H1 (cell line): ENCODE measurements at regions not wholly inside any gene's neighbourhood (a gene's known extent, or its start where the extent isn't known, plus 50 kb on each side); places are given as distances from the start of the nearest gene placed in this dataset.

Experiments
- CTCF ChIA-PET: fragments of 300-600 bp; sonication (Branson Sonifier 250); formaldehyde crosslinking; loops from one replicate; lab custom pipeline; 2021; ENCODE audit not compliant: partially characterized antibody; lab: Charles Lee
- POLR2A ChIA-PET: fragments of 300-600 bp; sonication (Branson Sonifier 250); formaldehyde crosslinking; loops from one replicate; lab custom pipeline; 2021; ENCODE audit warnings: inconsistent platforms; ENCODE audit not compliant: partially characterized antibody; lab: Charles Lee
- DNase-seq, 2 experiments: peaks; one replicate each; pipeline versions ENCODE4 v3.0.0 to v3.0.0-alpha.2; 2010 to 2022; ENCODE audit warnings: low spot score in 2 of 2, low read depth in 1 of 2, mixed read lengths in 1 of 2
- FAIRE-seq: peaks from 2 replicates; lab custom pipeline; 2011; peaks lifted over from hg19 to GRCh38; lab: Jason Lieb, UNC
- H2AFZ ChIP-seq: 2 replicates; pipeline ENCODE4 v1.8.1; 2012; ENCODE audit warnings: low read length, inconsistent platforms
- H2AK5ac ChIP-seq: 2 replicates; pipeline ENCODE4 v1.6.1; 2013; ENCODE audit warnings: low read depth, low read length
- H2BK120ac ChIP-seq: replicated peaks from 2 replicates; pipeline ENCODE3; 2013; ENCODE audit warnings: low read depth, low read length, inconsistent platforms
- H2BK12ac ChIP-seq: 2 replicates; pipeline ENCODE4 v1.6.1; 2013; ENCODE audit warnings: low read depth, low read length
- H2BK15ac ChIP-seq: 2 replicates; pipeline ENCODE4 v1.6.1; 2013; ENCODE audit warnings: low read length
- H2BK20ac ChIP-seq: 2 replicates; pipeline ENCODE4 v1.6.1; 2013; ENCODE audit warnings: low read length
- H2BK5ac ChIP-seq: 2 replicates; pipeline ENCODE4 v1.6.1; 2013; ENCODE audit warnings: low read depth, low read length
- H3K14ac ChIP-seq: 2 replicates; pipeline ENCODE4 v1.6.1; 2013; ENCODE audit warnings: inconsistent platforms; ENCODE audit not compliant: insufficient read length
- H3K18ac ChIP-seq: 2 replicates; pipeline ENCODE4 v1.6.1; 2013; ENCODE audit warnings: low read length; ENCODE audit errors: extremely low read depth
- H3K23ac ChIP-seq: 2 replicates; pipeline ENCODE4 v1.6.1; 2013; ENCODE audit warnings: inconsistent platforms; ENCODE audit not compliant: insufficient read length
- H3K23me2 ChIP-seq: 2 replicates; pipeline ENCODE4 v1.6.1; 2013; ENCODE audit warnings: low read depth, low read length
- H3K27ac ChIP-seq: 2 replicates; pipeline ENCODE4 v1.6.1; 2011; ENCODE audit warnings: low read depth, low read length, inconsistent platforms
- H3K27me3 ChIP-seq, 4 experiments: replicated peaks in 1 of 4; 1 replicate in 1 of 4; 2 replicates in 3 of 4; pipeline versions ENCODE4 v1.6.1 to v1.8.1; 2011 to 2013; ENCODE audit warnings: low read length in 3 of 4, mild to moderate bottlenecking in 3 of 4, inconsistent platforms in 2 of 4, mixed read lengths in 2 of 4, moderate library complexity in 1 of 4; ENCODE audit not compliant: control insufficient read depth in 3 of 4, insufficient read depth in 3 of 4; ENCODE audit errors: extremely low read depth in 1 of 4
- H3K36me3 ChIP-seq, 4 experiments: 2 replicates each; pipeline versions ENCODE4 v1.6.1 to v1.8.1; 2011 to 2013; ENCODE audit warnings: mild to moderate bottlenecking in 4 of 4, low read length in 3 of 4, moderate library complexity in 2 of 4, control low read depth in 1 of 4, inconsistent platforms in 1 of 4; ENCODE audit not compliant: insufficient read depth in 4 of 4, control insufficient read depth in 2 of 4
- H3K4ac ChIP-seq: replicated peaks from 2 replicates; pipeline ENCODE3; 2013; ENCODE audit warnings: low read length, low read depth, mixed read lengths, inconsistent platforms; ENCODE audit not compliant: insufficient read length
- H3K4me1 ChIP-seq, 4 experiments: replicated peaks in 1 of 4; 1 replicate in 1 of 4; 2 replicates in 3 of 4; pipeline versions ENCODE4 v1.6.1 to v1.8.1; 2011 to 2013; ENCODE audit warnings: low read length in 3 of 4, inconsistent platforms in 2 of 4, mixed read lengths in 1 of 4; ENCODE audit not compliant: insufficient read depth in 4 of 4, control insufficient read depth in 3 of 4
- H3K4me2 ChIP-seq, 2 experiments: 2 replicates each; pipeline versions ENCODE4 v1.6.1 to v1.8.1; 2011 to 2013; ENCODE audit warnings: low read depth in 2 of 2, low read length in 2 of 2, control low read depth in 1 of 2, inconsistent platforms in 1 of 2, mild to moderate bottlenecking in 1 of 2; ENCODE audit not compliant: insufficient read depth in 1 of 2
- H3K4me3 ChIP-seq, 4 experiments: fragments of 200-600, 300-600 bp in 1 of 4; sonication (generic), shearing (Covaris generic), sonication (Bioruptor Twin) in 1 of 4; 2 replicates each; pipeline versions ENCODE4 v1.5.1 to v1.8.1; 2011 to 2016; ENCODE audit warnings: low read length in 4 of 4, low read depth in 3 of 4, control low read depth in 2 of 4, inconsistent platforms in 2 of 4, mild to moderate bottlenecking in 2 of 4, mixed read lengths in 1 of 4, moderate library complexity in 1 of 4; ENCODE audit not compliant: insufficient read depth in 2 of 4; ENCODE audit errors: extremely low read depth in 1 of 4
- H3K56ac ChIP-seq: replicated peaks from 2 replicates; pipeline ENCODE3; 2013; ENCODE audit warnings: low read depth, mild to moderate bottlenecking, mixed read lengths, low read length, inconsistent platforms; ENCODE audit not compliant: insufficient read length
- H3K79me1 ChIP-seq: 2 replicates; pipeline ENCODE4 v1.6.1; 2013; ENCODE audit warnings: low read depth, low read length, control low read depth
- H3K79me2 ChIP-seq, 2 experiments: 2 replicates each; pipeline versions ENCODE4 v1.6.1 to v1.8.1; 2012 to 2013; ENCODE audit warnings: low read length in 2 of 2, mild to moderate bottlenecking in 2 of 2, inconsistent platforms in 1 of 2; ENCODE audit not compliant: insufficient read depth in 2 of 2, control insufficient read depth in 1 of 2
- H3K9ac ChIP-seq, 4 experiments: replicated peaks in 1 of 4; 1 replicate in 1 of 4; 2 replicates in 3 of 4; pipeline versions ENCODE4 v1.6.1 to v1.8.1; 2011 to 2013; ENCODE audit warnings: low read depth in 3 of 4, low read length in 3 of 4, control low read depth in 2 of 4, mild to moderate bottlenecking in 2 of 4, moderate library complexity in 2 of 4, inconsistent platforms in 1 of 4; ENCODE audit errors: extremely low read depth in 1 of 4
- H3K9me3 ChIP-seq, 2 experiments: 2 replicates each; pipeline versions ENCODE4 v1.6.1 to v1.8.1; 2012 to 2013; ENCODE audit warnings: mild to moderate bottlenecking in 2 of 2, moderate library complexity in 2 of 2, control low read depth in 1 of 2, inconsistent platforms in 1 of 2, low read depth in 1 of 2, low read length in 1 of 2, mixed read lengths in 1 of 2; ENCODE audit not compliant: insufficient read depth in 2 of 2
- H4K20me1 ChIP-seq, 2 experiments: replicated peaks in 1 of 2; 2 replicates each; pipeline versions ENCODE3 to v1.8.1; 2011 to 2013; ENCODE audit warnings: inconsistent platforms in 2 of 2, low read length in 2 of 2, mild to moderate bottlenecking in 1 of 2; ENCODE audit not compliant: insufficient read depth in 2 of 2, control insufficient read depth in 1 of 2
- H4K5ac ChIP-seq: 2 replicates; pipeline ENCODE4 v1.6.1; 2013; ENCODE audit warnings: low read length, low read depth, mixed read lengths, inconsistent platforms; ENCODE audit not compliant: insufficient read length
- H4K8ac ChIP-seq: 2 replicates; pipeline ENCODE4 v1.8.0; 2013; ENCODE audit warnings: mild to moderate bottlenecking, moderate library complexity, low read length, inconsistent platforms; ENCODE audit not compliant: insufficient read depth; ENCODE audit errors: extremely low read depth
- H4K91ac ChIP-seq: replicated peaks from 2 replicates; pipeline ENCODE3; 2013; ENCODE audit warnings: low read length, mixed read lengths, inconsistent platforms; ENCODE audit not compliant: insufficient read length
- E2F6 ChIP-seq: IDR thresholded peaks from 2 replicates; pipeline ENCODE4 v1.6.1; 2012; ENCODE audit warnings: inconsistent platforms
- HDAC6 ChIP-seq: IDR thresholded peaks from one replicate; pipeline ENCODE4 v1.7.1; 2012; ENCODE audit warnings: low read depth, mild to moderate bottlenecking, inconsistent platforms, low read length, moderate library complexity
- JUND ChIP-seq: IDR thresholded peaks from 2 replicates; pipeline ENCODE4 v1.6.1; 2011; ENCODE audit warnings: mild to moderate bottlenecking, improper control_type of control experiment, low read length
- MAX ChIP-seq: IDR thresholded peaks from 2 replicates; pipeline ENCODE4 v1.6.1; 2012; ENCODE audit warnings: inconsistent platforms
- POLR2A ChIP-seq, 2 experiments: IDR thresholded peaks; 1 replicate in 1 of 2; 2 replicates in 1 of 2; pipeline ENCODE4 v1.6.1; 2011; ENCODE audit warnings: low read depth in 2 of 2, low read length in 2 of 2, mild to moderate bottlenecking in 2 of 2; ENCODE audit errors: control extremely low read depth in 1 of 2
- POU5F1 ChIP-seq: IDR thresholded peaks from 2 replicates; pipeline ENCODE4 v1.6.1; 2011; ENCODE audit warnings: low read depth, mild to moderate bottlenecking, low read length, moderate library complexity
- WGBS, 2 experiments: shearing (Covaris generic) in 1 of 2; methylation state at CpG; one replicate each; pipeline versions ENCODE4 v1.1.6 to v1.1.7; 2013 to 2015; ENCODE audit warnings: low lambda C conversion rate in 2 of 2, mixed read lengths in 2 of 2, inconsistent platforms in 1 of 2, low coverage in 1 of 2, missing lambda C conversion rate in 1 of 2; ENCODE audit not compliant: insufficient replicate concordance in 2 of 2, insufficient coverage in 1 of 2, insufficient read length in 1 of 2; ENCODE audit errors: extremely low coverage in 1 of 2, missing lambda C conversion rate in 1 of 2; 5-methylcytosine and 5-hydroxymethylcytosine counted together
- TF ChIP-seq, protein P1 (sequence below): IDR thresholded peaks from 2 replicates; pipeline ENCODE4 v1.6.1; 2011; ENCODE audit warnings: low read length, improper control_type of control experiment

- Histone ChIP-seq H3K27me3 (no peaks in the 10 kb centered on the region), H3K9me3 (no peaks in the 10 kb centered on the region), H3K79me1 (no peaks in the 10 kb centered on the region), H3K36me3 (no peaks in the 10 kb centered on the region), H3K23me2 (no peaks in the 10 kb centered on the region), H3K79me2 (no peaks in the 10 kb centered on the region), H2BK120ac (no peak overlapping the region), H4K5ac (no peak overlapping the region), H3K9ac (no peak overlapping the region), H3K56ac (no peak overlapping the region), H3K4me1 (no peaks in the 10 kb centered on the region), H2AK5ac (no peak overlapping the region), H2BK12ac (no peak overlapping the region), H4K91ac (no peak overlapping the region), H3K4me2 (no peak overlapping the region), H4K8ac (no peak overlapping the region), H2BK20ac (no peak overlapping the region), H2BK5ac (no peak overlapping the region), H3K27ac (no peak overlapping the region), H2AFZ (no peak overlapping the region), H3K23ac (no peak overlapping the region), H3K14ac (no peak overlapping the region), H3K18ac (no peak overlapping the region), H4K20me1 (no peaks in the 10 kb centered on the region), H3K4ac (no peak overlapping the region), H3K4me3 (no peak overlapping the region), H2BK15ac (no peak overlapping the region)
- TF ChIP-seq E2F6, result no peak
- TF ChIP-seq, protein P1, sequence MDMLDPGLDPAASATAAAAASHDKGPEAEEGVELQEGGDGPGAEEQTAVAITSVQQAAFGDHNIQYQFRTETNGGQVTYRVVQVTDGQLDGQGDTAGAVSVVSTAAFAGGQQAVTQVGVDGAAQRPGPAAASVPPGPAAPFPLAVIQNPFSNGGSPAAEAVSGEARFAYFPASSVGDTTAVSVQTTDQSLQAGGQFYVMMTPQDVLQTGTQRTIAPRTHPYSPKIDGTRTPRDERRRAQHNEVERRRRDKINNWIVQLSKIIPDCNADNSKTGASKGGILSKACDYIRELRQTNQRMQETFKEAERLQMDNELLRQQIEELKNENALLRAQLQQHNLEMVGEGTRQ, result no peak
- TF ChIP-seq JUND, result no peak
- TF ChIP-seq POLR2A (IDR thresholded peaks at IDR 0.05; ENCODE audit: control extremely low read depth in 1 of 2, low read depth in 2 of 2, low read length in 2 of 2), result no peak
- TF ChIP-seq POU5F1, result no peak
- no peak for TF ChIP-seq HDAC6
- TF ChIP-seq MAX, result no peak
- POLR2A ChIA-PET, result no interaction called here
- no peak for DNase-seq
- CTCF ChIA-PET, result no interaction called here
- WGBS, 2 experiments, result 88% methylated on average over 2 of the region's 2 CpGs; no CpG with 5 or more reads in 1 of the 2 experiments
- FAIRE-seq, result no peak
Measured at GRCh38 chr12:87369161-87369560, 660.0 kb downstream of the C12orf50 start.
